Spleen (tissue), 7 donors: ENCODE measurements at regions not wholly inside any gene's neighbourhood (a gene's known extent, or its start where the extent isn't known, plus 50 kb on each side); places are given as distances from the start of the nearest gene placed in this dataset.

Source experiments
- POLR2A ChIP-seq, 3 donors: fragments of 450-650 bp; IDR thresholded peaks; one replicate each; pipeline ENCODE4 v1.5.1; 2017; ENCODE audit warnings: antibody characterized with exemption in 3 of 3, mild to moderate bottlenecking in 1 of 3
- TF ChIP-seq, protein P1 (sequence below), 11 experiments: fragments of 200-600 bp in 7 of 11; fragments of 450-650 bp in 4 of 11; sonication (generic) in 4 of 11; IDR thresholded peaks in 8 of 11; conservative IDR thresholded peaks in 3 of 11; 1 replicate in 7 of 11; 2 replicates in 4 of 11; pipeline versions ENCODE4 v1.4.0 to v1.8.0; 2016 to 2021; ENCODE audit warnings: antibody characterized with exemption in 11 of 11, inconsistent platforms in 4 of 11, mild to moderate bottlenecking in 1 of 11
- donor health status: DM: no; HTN: no; CAD: no; lungs with moderate emphysema.
- donor health status: DM: no; HTN: no; CAD: no.
- donor health status: DM: no; HTN: no; CAD: no.

DNA sequence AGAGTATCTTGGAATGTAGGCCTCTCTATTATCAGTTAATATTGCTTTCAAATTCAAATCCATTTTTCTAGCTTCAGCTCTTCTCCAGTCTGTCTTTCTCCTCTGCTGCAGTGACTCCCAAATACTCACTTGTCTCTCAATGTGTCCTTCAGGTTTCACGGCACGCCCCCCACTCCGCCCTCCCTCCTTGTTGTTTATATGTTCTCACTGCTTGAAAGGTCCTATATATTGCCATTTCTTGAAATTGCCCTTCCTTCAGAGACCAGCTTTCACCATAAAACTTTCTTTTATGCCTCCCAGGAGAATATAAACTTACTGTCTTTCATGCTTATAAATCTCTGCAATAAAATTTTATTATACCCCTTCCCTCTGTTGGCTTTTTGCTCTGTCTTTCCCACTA lies 668.2 kb downstream of the CCSER2 start:
- TF ChIP-seq POLR2A (IDR thresholded peaks at IDR 0.05), result no peak
- TF ChIP-seq, protein P1, sequence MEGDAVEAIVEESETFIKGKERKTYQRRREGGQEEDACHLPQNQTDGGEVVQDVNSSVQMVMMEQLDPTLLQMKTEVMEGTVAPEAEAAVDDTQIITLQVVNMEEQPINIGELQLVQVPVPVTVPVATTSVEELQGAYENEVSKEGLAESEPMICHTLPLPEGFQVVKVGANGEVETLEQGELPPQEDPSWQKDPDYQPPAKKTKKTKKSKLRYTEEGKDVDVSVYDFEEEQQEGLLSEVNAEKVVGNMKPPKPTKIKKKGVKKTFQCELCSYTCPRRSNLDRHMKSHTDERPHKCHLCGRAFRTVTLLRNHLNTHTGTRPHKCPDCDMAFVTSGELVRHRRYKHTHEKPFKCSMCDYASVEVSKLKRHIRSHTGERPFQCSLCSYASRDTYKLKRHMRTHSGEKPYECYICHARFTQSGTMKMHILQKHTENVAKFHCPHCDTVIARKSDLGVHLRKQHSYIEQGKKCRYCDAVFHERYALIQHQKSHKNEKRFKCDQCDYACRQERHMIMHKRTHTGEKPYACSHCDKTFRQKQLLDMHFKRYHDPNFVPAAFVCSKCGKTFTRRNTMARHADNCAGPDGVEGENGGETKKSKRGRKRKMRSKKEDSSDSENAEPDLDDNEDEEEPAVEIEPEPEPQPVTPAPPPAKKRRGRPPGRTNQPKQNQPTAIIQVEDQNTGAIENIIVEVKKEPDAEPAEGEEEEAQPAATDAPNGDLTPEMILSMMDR (IDR thresholded peaks at IDR 0.05 in 8 of 11, conservative IDR thresholded peaks at IDR 0.05 in 3 of 11), result no peak
